Nephron progenitor cell (in vitro differentiated cells): ENCODE measurements at regions not wholly inside any gene's neighbourhood (a gene's known extent, or its start where the extent isn't known, plus 50 kb on each side); places are given as distances from the start of the nearest gene placed in this dataset.

Source experiments
- DNase-seq: peaks from one replicate; pipeline ENCODE4 v3.0.0; 2021
- H3K27ac Mint-ChIP-seq: 2 replicates; pipeline ENCODE4 v1.8.0; 2021; ENCODE audit warnings: mild to moderate bottlenecking, moderate library complexity, mixed read lengths
- H3K27me3 Mint-ChIP-seq: 2 replicates; pipeline ENCODE4 v1.8.0; 2021; ENCODE audit warnings: mild to moderate bottlenecking, low read depth, mixed read lengths; ENCODE audit not compliant: poor library complexity
- H3K36me3 Mint-ChIP-seq: 2 replicates; pipeline ENCODE4 v1.8.0; 2021; ENCODE audit warnings: low read depth, mixed read lengths
- H3K4me1 Mint-ChIP-seq: 2 replicates; pipeline ENCODE4 v1.8.0; 2021; ENCODE audit warnings: mixed read lengths
- H3K4me3 Mint-ChIP-seq: 2 replicates; pipeline ENCODE4 v1.8.0; 2021; ENCODE audit warnings: mild to moderate bottlenecking, moderate library complexity, mixed read lengths
- H3K9me3 Mint-ChIP-seq: 2 replicates; pipeline ENCODE4 v1.8.0; 2021; ENCODE audit warnings: mild to moderate bottlenecking, moderate library complexity, mixed read lengths
- TF ChIP-seq, protein P1 (sequence below): fragments of 200-600 bp; sonication (generic); IDR thresholded peaks from 2 replicates; pipeline ENCODE4 v1.5.0; 2021; ENCODE audit warnings: antibody characterized with exemption

DNA sequence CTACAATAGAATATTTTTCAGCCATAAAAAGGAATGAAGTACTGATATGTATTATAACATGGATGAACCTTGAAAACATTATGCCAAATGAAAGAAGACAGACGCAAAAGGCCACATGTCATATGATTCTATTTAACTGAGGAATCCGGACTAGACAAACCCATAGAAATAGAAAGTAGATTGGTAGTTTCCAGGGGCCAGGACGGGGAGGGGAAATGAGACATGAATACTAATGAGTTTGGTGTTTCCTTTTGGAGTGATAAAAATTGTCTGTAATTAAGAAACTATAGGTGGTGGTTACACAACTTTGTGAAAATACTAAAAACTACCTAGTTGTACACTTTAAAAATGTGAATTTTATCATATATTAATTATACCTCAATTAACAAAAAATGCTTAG is 247.6 kb downstream of the BCAT1 start:
- TF ChIP-seq, protein P1, sequence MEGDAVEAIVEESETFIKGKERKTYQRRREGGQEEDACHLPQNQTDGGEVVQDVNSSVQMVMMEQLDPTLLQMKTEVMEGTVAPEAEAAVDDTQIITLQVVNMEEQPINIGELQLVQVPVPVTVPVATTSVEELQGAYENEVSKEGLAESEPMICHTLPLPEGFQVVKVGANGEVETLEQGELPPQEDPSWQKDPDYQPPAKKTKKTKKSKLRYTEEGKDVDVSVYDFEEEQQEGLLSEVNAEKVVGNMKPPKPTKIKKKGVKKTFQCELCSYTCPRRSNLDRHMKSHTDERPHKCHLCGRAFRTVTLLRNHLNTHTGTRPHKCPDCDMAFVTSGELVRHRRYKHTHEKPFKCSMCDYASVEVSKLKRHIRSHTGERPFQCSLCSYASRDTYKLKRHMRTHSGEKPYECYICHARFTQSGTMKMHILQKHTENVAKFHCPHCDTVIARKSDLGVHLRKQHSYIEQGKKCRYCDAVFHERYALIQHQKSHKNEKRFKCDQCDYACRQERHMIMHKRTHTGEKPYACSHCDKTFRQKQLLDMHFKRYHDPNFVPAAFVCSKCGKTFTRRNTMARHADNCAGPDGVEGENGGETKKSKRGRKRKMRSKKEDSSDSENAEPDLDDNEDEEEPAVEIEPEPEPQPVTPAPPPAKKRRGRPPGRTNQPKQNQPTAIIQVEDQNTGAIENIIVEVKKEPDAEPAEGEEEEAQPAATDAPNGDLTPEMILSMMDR = no peak
- H3K9me3 Mint-ChIP-seq = peaks cover 7% of the 10 kb centered on the region
- DNase-seq = no peak
- no peak overlapping the region for H3K4me3 Mint-ChIP-seq
- peaks cover 5% of the 10 kb centered on the region for H3K4me1 Mint-ChIP-seq
- no peaks in the 10 kb centered on the region for H3K27me3 Mint-ChIP-seq
- no peak overlapping the region for H3K27ac Mint-ChIP-seq
- H3K36me3 Mint-ChIP-seq = no peaks in the 10 kb centered on the region

DNA sequence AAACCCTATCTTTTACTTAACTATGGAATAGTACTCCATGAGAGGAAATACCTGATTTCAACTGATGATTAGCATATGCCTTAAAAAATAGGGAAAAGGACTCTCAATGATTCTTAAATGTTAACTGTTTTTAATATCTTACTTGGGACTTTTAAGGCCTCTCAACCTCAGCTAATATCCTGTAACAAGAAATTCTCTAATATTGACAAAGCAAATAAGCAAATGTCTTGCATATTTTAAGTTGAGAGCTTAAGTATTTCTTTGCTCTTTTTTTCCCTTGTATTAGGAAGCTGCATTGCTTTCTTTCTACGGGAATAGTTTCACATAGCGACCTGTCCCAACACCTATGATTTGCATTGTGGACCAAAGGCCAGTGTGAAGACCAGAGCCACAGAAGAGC is 249.9 kb downstream of the BCAT1 start:
- peaks cover 7% of the 10 kb centered on the region for H3K9me3 Mint-ChIP-seq
- H3K4me3 Mint-ChIP-seq = no peak overlapping the region
- TF ChIP-seq, protein P1 = no peak
- no peaks in the 10 kb centered on the region for H3K36me3 Mint-ChIP-seq
- DNase-seq = no peak
- H3K4me1 Mint-ChIP-seq = peaks cover 5% of the 10 kb centered on the region
- H3K27ac Mint-ChIP-seq = no peak overlapping the region
- no peaks in the 10 kb centered on the region for H3K27me3 Mint-ChIP-seq

DNA sequence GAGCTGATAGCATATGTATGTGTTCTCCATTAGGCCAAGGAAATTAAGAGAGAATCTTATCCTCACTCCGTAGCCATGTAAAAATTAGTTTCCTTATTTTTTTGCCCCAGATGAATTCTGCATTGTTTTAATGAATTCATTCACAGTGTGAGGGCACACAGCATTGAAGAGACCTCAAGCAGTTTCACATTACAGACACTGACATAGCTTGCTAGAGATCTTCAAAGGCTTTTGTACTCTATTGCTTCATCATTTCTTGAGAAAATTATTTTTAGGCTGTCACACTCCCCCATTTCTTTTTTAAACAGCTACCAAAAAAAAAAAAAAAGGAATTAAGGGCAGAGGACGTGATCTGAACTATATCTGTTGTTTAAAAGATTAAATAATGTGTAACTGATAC is 251.1 kb downstream of the BCAT1 start:
- peaks cover 7% of the 10 kb centered on the region for H3K9me3 Mint-ChIP-seq
- no peaks in the 10 kb centered on the region for H3K27me3 Mint-ChIP-seq
- TF ChIP-seq, protein P1 = no peak
- no peaks in the 10 kb centered on the region for H3K36me3 Mint-ChIP-seq
- peaks cover 5% of the 10 kb centered on the region for H3K4me1 Mint-ChIP-seq
- no peak overlapping the region for H3K4me3 Mint-ChIP-seq
- no peak overlapping the region for H3K27ac Mint-ChIP-seq
- DNase-seq = no peak

DNA sequence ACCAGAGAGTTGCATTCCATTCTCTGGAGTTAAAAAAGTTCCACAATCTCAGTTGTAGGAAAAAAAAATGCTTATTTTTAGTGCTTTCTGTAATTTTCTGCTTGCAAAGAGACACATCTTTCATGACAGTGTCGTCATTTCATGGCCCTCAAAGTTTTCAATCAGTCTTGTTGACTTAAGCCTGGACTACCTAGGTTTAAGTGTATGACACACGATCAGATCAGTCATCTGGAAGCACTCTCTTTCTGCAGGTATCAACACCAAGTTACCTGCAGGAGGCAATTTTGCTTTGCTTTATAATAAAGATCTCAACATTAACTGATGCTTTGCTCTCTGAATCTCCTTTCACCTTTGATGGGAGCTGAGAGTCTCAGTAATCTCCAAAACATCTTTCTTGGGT is 251.6 kb downstream of the BCAT1 start:
- H3K4me3 Mint-ChIP-seq = no peak overlapping the region
- no peak overlapping the region for H3K27ac Mint-ChIP-seq
- H3K9me3 Mint-ChIP-seq = peaks cover 7% of the 10 kb centered on the region
- TF ChIP-seq, protein P1 = no peak
- H3K27me3 Mint-ChIP-seq = no peaks in the 10 kb centered on the region
- H3K4me1 Mint-ChIP-seq = peaks cover 5% of the 10 kb centered on the region
- no peaks in the 10 kb centered on the region for H3K36me3 Mint-ChIP-seq
- DNase-seq = no peak

DNA sequence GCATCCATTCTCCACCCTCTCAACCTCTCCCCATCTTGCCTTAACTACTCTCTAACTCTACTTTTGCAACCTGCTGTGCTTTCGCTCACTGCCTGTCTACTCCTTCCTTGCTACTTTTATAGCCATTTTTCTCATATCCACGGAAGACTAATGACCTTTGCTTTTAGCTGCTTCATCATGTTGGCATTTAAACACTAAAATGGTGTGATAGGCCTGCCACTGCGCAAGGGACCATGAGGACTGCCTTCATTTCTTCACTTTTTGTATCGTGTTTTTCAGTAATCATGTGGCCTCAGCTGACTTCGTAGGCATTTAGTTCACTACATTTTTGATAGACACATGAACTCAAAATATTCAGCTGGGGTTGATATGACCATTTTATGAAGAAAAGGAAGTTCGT is 252.1 kb downstream of the BCAT1 start:
- no peak for DNase-seq
- peak overlapping the region; percentile 1 for H3K27ac Mint-ChIP-seq
- no peak overlapping the region for H3K4me3 Mint-ChIP-seq
- H3K27me3 Mint-ChIP-seq = no peaks in the 10 kb centered on the region
- peaks cover 7% of the 10 kb centered on the region for H3K9me3 Mint-ChIP-seq
- H3K36me3 Mint-ChIP-seq = no peaks in the 10 kb centered on the region
- H3K4me1 Mint-ChIP-seq = peaks cover 5% of the 10 kb centered on the region
- TF ChIP-seq, protein P1 = no peak

DNA sequence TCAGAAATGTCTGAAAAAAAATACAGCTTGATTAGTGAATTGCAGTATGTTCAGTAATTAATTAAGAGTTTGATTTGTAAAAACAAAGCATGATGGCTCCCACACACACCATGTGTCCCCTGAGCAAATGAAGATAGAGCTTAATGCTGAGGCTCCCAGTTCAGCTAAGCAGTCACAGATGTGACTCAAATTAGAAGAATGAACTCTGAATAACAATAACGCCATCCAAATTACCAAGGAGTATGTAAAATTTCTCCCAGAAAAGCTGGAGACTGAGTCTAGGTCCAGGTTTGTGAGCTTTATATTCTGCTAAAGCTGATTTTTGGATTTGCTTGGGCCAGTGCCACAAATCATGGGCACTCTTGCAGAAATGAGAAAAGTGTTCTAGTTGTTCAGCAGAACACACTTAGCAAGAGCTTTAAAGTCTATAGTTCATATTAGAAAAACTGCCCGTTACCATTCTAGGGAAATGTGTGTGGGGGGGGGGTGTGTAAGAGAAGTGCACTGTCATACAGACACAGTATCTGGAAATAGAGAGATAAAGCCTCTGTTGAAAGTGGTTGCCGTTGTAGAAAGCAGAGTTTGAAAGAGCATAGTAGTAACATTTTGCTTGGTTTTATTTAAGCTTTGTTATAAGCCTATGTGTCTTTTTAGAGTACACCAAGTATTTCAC is 253.1 kb downstream of the BCAT1 start:
- Mint-ChIP-seq H3K36me3 (no peaks in the 10 kb centered on the region), H3K4me3 (no peak overlapping the region), H3K9me3 (peaks cover 3% of the 10 kb centered on the region), H3K27ac (no peak overlapping the region), H3K4me1 (peaks cover 5% of the 10 kb centered on the region), H3K27me3 (no peaks in the 10 kb centered on the region)
- TF ChIP-seq, protein P1 = no peak
- no peak for DNase-seq
